HEK293 (cell line): ENCODE measurements at regions not wholly inside any gene's neighbourhood (a gene's known extent, or its start where the extent isn't known, plus 50 kb on each side); places are given as distances from the start of the nearest gene placed in this dataset.

Source experiments
- CTCF ChIA-PET: fragments of 350-600 bp; formaldehyde crosslinking; extraction: SDS; loops from one replicate; lab custom pipeline; 2021; ENCODE audit warnings: antibody characterized with exemption; lab: Yijun Ruan, JAX
- POLR2A ChIA-PET: fragments of 300-600 bp; formaldehyde crosslinking; extraction: SDS; loops from one replicate; lab custom pipeline; 2020; ENCODE audit warnings: antibody characterized with exemption, inconsistent platforms; lab: Yijun Ruan, JAX
- H3K27ac ChIP-seq: fragments of 200-500 bp; sonication (Bioruptor generic); 2 replicates; pipeline ENCODE4 v1.5.1; 2014; ENCODE audit warnings: low read depth, low read length, control low read depth, inconsistent platforms; ENCODE audit errors: extremely low read depth
- H3K36me3 ChIP-seq, 2 experiments: fragments of 200-500 bp in 1 of 2; sonication (Bioruptor generic) in 1 of 2; 1 replicate in 1 of 2; 2 replicates in 1 of 2; pipeline ENCODE4 v1.5.1; 2014 to 2017; ENCODE audit warnings: inconsistent platforms in 2 of 2, low read length in 2 of 2; ENCODE audit not compliant: control insufficient read depth in 2 of 2, insufficient read depth in 1 of 2
- H3K4me1 ChIP-seq: fragments of 200-500 bp; sonication (Bioruptor generic); 2 replicates; pipeline ENCODE4 v1.5.1; 2014; ENCODE audit warnings: mild to moderate bottlenecking, low read length, inconsistent platforms; ENCODE audit not compliant: control insufficient read depth, insufficient read depth
- H3K4me3 ChIP-seq: 2 replicates; pipeline ENCODE4 v1.5.1; 2011; ENCODE audit warnings: low read depth, mild to moderate bottlenecking, control low read depth, low read length, moderate library complexity
- H3K9me3 ChIP-seq: fragments of 200-500 bp; sonication (Bioruptor generic); 2 replicates; pipeline ENCODE4 v1.5.1; 2014; ENCODE audit warnings: low read depth, low read length, inconsistent platforms; ENCODE audit not compliant: control insufficient read depth, insufficient read depth
- AEBP2 ChIP-seq: fragments of 450-650 bp; formaldehyde crosslinking; IDR thresholded peaks from 2 replicates; pipeline ENCODE4 v1.5.1; 2016; ENCODE audit warnings: missing biosample characterization, missing genetic modification characterization, borderline replicate concordance
- HOXD13 ChIP-seq: sonication (generic); formaldehyde crosslinking; IDR thresholded peaks from 2 replicates; pipeline ENCODE4 v1.8.0; 2022; ENCODE audit warnings: missing genetic modification reagents, borderline replicate concordance
- PATZ1 ChIP-seq: fragments of 450-650 bp; formaldehyde crosslinking; IDR thresholded peaks from 2 replicates; pipeline ENCODE4 v1.5.1; 2016; ENCODE audit warnings: missing biosample characterization, missing genetic modification characterization
- PRDM2 ChIP-seq: fragments of 450-650 bp; formaldehyde crosslinking; IDR thresholded peaks from 2 replicates; pipeline ENCODE4 v1.5.1; 2016; ENCODE audit warnings: missing biosample characterization, missing genetic modification characterization, borderline replicate concordance
- PRDM6 ChIP-seq: fragments of 450-650 bp; formaldehyde crosslinking; IDR thresholded peaks from 2 replicates; pipeline ENCODE4 v1.5.1; 2017; ENCODE audit warnings: missing biosample characterization, missing genetic modification characterization
- ZBTB10 ChIP-seq: fragments of 450-650 bp; formaldehyde crosslinking; IDR thresholded peaks from 2 replicates; pipeline ENCODE4 v1.5.1; 2016; ENCODE audit warnings: missing biosample characterization, missing genetic modification characterization
- ZNF302 ChIP-seq: fragments of 450-650 bp; formaldehyde crosslinking; IDR thresholded peaks from 2 replicates; pipeline ENCODE4 v1.5.1; 2016; ENCODE audit warnings: missing biosample characterization, missing genetic modification characterization, low read depth
- ZNF37A ChIP-seq: fragments of 450-650 bp; IDR thresholded peaks from 2 replicates; pipeline ENCODE4 v1.5.1; 2018; ENCODE audit warnings: missing biosample characterization, missing genetic modification characterization
- ZNF416 ChIP-seq: fragments of 450-650 bp; formaldehyde crosslinking; IDR thresholded peaks from 2 replicates; pipeline ENCODE4 v1.5.1; 2016; ENCODE audit warnings: missing biosample characterization, missing genetic modification characterization
- ZNF48 ChIP-seq: fragments of 450-650 bp; formaldehyde crosslinking; IDR thresholded peaks from 2 replicates; pipeline ENCODE4 v1.5.1; 2016; ENCODE audit warnings: missing biosample characterization, missing genetic modification characterization
- ZNF544 ChIP-seq: fragments of 450-650 bp; formaldehyde crosslinking; IDR thresholded peaks from 2 replicates; pipeline ENCODE4 v1.5.0; 2017; ENCODE audit warnings: missing biosample characterization, missing genetic modification characterization
- ZNF639 ChIP-seq: fragments of 450-650 bp; formaldehyde crosslinking; IDR thresholded peaks from 2 replicates; pipeline ENCODE4 v1.5.1; 2016; ENCODE audit warnings: missing biosample characterization, missing genetic modification characterization
- ZNF645 ChIP-seq: fragments of 450-650 bp; formaldehyde crosslinking; IDR thresholded peaks from 2 replicates; pipeline ENCODE4; 2016; ENCODE audit warnings: missing biosample characterization, missing genetic modification characterization
- ZNF707 ChIP-seq: fragments of 450-650 bp; formaldehyde crosslinking; IDR thresholded peaks from 2 replicates; pipeline ENCODE4 v1.5.1; 2016; ENCODE audit warnings: missing biosample characterization, missing genetic modification characterization
- ZNF76 ChIP-seq: fragments of 450-650 bp; formaldehyde crosslinking; IDR thresholded peaks from 2 replicates; pipeline ENCODE4; 2016; ENCODE audit warnings: low read depth, missing biosample characterization, missing genetic modification characterization, borderline replicate concordance
- ZNF776 ChIP-seq: fragments of 450-650 bp; formaldehyde crosslinking; IDR thresholded peaks from 2 replicates; pipeline ENCODE4 v1.5.0; 2017; ENCODE audit warnings: missing biosample characterization, missing genetic modification characterization, borderline replicate concordance
- ZNF792 ChIP-seq: fragments of 450-650 bp; formaldehyde crosslinking; IDR thresholded peaks from 2 replicates; pipeline ENCODE4 v1.5.1; 2016; ENCODE audit warnings: missing biosample characterization, missing genetic modification characterization

- Histone ChIP-seq H3K4me3 (no peak overlapping the region), H3K36me3 (no peaks in the 10 kb centered on the region)
- POLR2A ChIA-PET, result no interaction called here
- TF ChIP-seq PATZ1 (tag by site-specific recombination) (no peak), ZNF645 (no peak), ZNF37A (tag by site-specific recombination) (no peak), ZNF544 (no peak)
- TF ChIP-seq, all 188 proteins: peak for 0
- CTCF ChIA-PET, result interaction anchor here (0.6 kb wide), 1 partner anchor 45 kb away, joined by 3 read pairs; no protein-coding TSS in a partner anchor
- H3K27ac ChIP-seq, result no peak overlapping the region
- H3K9me3 ChIP-seq, result no peaks in the 10 kb centered on the region
- H3K4me1 ChIP-seq, result no peaks in the 10 kb centered on the region
Measured at GRCh38 chr3:81132995-81133394, 628.5 kb downstream of the GBE1 start.

- POLR2A ChIA-PET, result no interaction called here
- Histone ChIP-seq H3K4me1 (no peaks in the 10 kb centered on the region), H3K27ac (no peak overlapping the region), H3K36me3 (no peaks in the 10 kb centered on the region), H3K4me3 (no peak overlapping the region), H3K9me3 (no peaks in the 10 kb centered on the region)
- CTCF ChIA-PET, result no interaction called here
- no peak for TF ChIP-seq ZNF776 (tag by site-specific recombination)
- no peak for TF ChIP-seq PRDM2 (tag by site-specific recombination)
- no peak for TF ChIP-seq ZNF639
- TF ChIP-seq ZNF48 (tag by site-specific recombination), result no peak
- TF ChIP-seq ZNF76 (tag by site-specific recombination), result no peak
- TF ChIP-seq ZNF416 (tag by site-specific recombination), result no peak
- TF ChIP-seq ZBTB10 (tag by site-specific recombination), result no peak
- TF ChIP-seq ZNF707 (tag by site-specific recombination), result no peak
- TF ChIP-seq AEBP2, result no peak
- TF ChIP-seq PRDM6 (tag by site-specific recombination), result no peak
- no peak for TF ChIP-seq ZNF302 (tag by site-specific recombination)
- TF ChIP-seq HOXD13 (CRISPR knock-in tag), result no peak
- no peak for TF ChIP-seq ZNF792 (tag by site-specific recombination)
Measured at GRCh38 chr3:81105789-81106488, 655.5 kb downstream of the GBE1 start.
